NCI-H748 treated with DMSO at 0.1 percent for 48 hours (cell line): ENCODE measurements at regions not wholly inside any gene's neighbourhood (a gene's known extent, or its start where the extent isn't known, plus 50 kb on each side); places are given as distances from the start of the nearest gene placed in this dataset.

Experiments
- DNase-seq: peaks from one replicate; lab custom pipeline; 2025; lab: John Stamatoyannopoulos, UW

GRCh38 chr9:89998633-89999032 lies 393.8 kb downstream of the GADD45G start:
- no peak for DNase-seq

DNA sequence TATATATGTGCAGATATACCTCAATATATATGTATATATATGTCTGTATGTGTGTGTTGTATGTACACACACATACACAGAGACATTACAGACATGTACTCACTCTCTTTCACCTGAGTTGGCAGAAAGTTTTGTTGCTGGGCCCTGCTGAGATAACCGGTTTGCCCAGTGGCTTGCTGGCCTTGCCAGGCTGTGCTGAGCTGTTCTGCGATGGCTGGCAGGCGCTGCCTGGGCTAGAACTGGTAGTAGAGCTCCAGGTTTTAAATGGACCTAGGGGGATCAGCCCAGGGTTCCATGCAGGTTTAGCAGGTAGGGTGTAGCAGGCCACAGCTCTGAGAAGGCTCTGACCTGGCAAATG lies 394.3 kb downstream of the GADD45G start:
- no peak for DNase-seq

DNA sequence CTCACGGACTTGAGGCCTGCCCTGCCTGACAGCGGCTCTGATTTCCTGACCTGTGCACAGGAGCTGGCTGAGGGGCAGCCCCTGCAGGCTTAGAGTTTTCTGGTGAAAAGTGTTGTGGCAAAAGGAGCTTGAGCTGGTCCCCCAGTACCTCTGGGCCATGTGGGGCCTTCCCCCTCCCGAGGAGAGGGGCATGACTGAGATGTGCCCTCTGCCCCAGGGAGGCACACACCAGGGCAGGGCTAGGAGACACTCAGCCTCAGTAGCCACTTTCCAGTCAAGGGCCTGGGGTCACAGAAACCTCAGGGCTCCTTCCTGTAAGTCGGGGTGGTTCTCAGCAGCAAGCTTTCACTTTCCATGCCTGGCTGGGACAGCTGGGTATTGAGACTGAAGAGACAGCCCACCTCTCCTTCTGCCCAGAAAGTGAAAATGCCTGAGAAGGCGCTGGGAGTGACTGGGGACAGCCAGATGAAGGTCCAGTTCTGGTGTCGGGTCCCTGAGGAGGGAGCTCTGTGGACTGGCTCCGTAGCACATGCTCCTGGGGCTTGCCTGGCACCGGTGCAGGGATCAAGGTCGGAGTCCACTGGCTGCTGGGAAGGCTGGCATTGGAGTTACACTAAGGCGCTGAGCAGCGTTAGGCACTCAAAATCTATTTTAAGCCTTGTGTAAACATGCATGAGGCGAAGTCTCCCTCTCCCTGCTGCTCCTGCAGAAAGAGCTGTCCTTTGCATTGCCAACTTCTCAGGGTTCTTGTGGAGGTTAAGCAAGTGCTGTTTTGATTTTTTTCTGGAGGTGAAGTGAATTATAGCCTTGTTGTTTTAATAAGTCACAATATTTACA lies 394.9 kb downstream of the GADD45G start:
- DNase-seq = peak; percentile 69

DNA sequence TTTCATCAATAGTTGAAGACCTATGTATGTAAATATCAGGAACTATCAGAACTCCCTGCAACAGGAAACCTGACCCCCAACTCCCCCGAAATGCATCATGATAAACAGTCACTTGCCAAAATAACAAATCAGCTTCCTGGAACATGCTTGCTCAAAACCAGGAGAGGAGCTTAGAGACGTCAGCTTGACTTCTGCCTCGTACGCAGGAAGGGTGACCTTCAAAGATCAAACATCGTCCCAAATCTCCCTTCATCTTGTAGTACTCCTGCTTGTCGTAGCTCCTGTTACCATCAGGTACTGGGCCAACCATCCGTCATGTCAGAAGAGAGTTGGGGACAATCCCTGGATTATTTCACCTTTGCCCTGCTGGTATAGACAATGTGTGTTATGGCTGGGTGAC lies 396.1 kb downstream of the GADD45G start:
- DNase-seq = no peak

GRCh38 chr9:90001747-90002146 lies 396.9 kb downstream of the GADD45G start:
- DNase-seq = peak; percentile 18

- DNase-seq = peak; percentile 63
Measured at GRCh38 chr9:90002397-90003271, 397.8 kb downstream of the GADD45G start.

- DNase-seq = no peak
Measured at GRCh38 chr9:90005388-90005787, 400.6 kb downstream of the GADD45G start.

- DNase-seq = no peak
Measured at GRCh38 chr9:90007516-90008440, 403.0 kb downstream of the GADD45G start.

DNA sequence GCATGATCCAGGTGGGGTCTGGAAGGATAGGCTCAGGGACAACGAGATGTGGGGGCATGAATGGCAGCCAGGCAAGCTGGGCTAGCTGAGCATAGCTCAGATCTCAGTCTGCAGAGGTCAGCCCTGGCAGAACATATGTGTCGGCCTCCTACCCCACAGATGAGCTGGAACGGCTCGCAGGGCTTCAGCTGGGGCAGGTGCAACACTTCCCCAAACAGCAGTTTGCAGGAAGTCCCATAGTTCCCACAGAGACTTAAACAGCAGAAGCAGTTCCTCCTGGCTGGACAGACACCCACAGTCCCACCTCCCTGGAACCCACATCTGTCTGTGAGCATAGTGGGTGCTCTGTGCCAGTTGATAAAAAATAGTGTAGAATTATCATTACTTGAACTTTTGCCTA lies 404.6 kb downstream of the GADD45G start:
- no peak for DNase-seq

GRCh38 chr9:90010793-90011192 lies 406.0 kb downstream of the GADD45G start:
- no peak for DNase-seq

GRCh38 chr9:90012949-90013348 lies 408.1 kb downstream of the GADD45G start:
- DNase-seq = no peak

DNA sequence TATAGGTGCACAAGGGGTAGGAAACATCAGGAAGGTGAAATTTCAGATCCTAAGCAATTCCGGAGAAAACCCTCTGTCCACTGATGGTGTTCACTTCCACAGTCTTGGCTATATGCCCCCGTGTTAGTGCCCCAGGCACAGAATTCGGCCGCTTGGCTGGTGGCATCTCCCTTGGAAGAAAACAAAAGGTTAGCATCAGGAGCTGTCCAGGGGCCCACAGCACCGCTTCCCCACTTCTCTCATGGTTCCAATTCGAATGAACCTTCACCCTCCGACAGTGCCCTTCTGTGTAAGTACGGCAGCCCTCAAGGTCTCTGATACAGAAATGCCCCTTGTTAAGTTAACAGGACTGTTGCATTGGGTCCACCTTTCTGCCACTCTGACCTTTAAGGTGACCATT lies 409.0 kb downstream of the GADD45G start:
- no peak for DNase-seq

- no peak for DNase-seq
Measured at GRCh38 chr9:90014421-90014820, 409.6 kb downstream of the GADD45G start.

- DNase-seq = no peak
Measured at GRCh38 chr9:90016272-90016671, 411.5 kb downstream of the GADD45G start.

DNA sequence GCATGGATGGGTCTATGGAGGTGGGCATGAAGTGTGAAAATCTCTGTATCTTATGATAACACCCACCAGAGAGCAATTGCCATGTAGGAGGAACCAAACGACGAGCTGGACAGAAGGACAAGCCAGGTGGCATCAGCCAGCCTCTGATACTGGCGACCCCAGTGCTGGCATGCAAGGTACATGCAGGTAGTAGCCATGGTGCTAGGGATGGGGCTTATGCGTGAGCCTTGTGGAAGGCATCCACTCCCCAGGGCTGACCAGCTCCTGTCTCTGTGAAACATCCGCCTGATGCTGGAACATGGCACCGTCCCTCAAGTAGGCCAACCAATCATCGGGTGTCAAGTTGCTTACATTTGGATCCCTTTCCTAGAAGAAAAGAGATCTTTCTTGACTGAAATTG lies 412.9 kb downstream of the GADD45G start:
- DNase-seq = no peak

DNA sequence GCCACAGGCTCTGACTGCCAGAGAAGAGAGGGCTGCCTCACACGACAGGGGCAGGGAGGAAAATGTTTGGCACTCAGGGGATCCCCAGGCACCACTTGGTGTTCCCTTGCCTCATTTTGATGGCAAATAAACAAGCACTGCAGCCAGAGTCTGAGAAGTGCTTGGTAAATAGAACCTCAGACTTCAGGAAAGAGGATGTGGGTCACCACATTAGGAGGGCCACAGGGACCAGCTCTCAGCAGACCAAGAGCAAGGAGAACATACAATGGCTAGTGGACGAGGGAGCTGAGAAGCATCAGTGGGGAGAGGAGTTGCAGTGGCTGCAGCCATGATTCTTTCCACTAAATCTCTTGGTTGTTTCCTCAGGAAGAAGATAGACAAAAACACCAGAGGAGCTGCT lies 413.9 kb downstream of the GADD45G start:
- DNase-seq = no peak

DNA sequence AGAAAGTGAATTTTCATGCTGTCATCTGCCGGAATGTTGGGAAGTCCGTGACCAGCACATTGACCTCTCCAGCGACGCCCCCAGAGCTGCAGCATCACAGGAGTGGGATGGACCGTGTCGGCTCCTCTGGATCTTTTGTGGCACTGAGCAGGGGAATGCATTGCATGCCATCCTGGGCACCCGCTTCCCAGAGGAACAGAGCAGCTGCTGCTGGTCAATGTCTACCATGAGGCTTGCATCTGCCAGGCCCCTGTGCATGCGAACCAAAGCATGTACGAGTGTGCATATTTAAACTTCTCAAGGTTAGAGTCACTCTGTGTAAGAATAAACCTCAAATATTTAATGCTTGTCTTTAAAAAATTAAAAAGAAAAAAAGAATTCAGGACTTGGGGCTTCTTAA lies 414.8 kb downstream of the GADD45G start:
- DNase-seq = no peak

DNA sequence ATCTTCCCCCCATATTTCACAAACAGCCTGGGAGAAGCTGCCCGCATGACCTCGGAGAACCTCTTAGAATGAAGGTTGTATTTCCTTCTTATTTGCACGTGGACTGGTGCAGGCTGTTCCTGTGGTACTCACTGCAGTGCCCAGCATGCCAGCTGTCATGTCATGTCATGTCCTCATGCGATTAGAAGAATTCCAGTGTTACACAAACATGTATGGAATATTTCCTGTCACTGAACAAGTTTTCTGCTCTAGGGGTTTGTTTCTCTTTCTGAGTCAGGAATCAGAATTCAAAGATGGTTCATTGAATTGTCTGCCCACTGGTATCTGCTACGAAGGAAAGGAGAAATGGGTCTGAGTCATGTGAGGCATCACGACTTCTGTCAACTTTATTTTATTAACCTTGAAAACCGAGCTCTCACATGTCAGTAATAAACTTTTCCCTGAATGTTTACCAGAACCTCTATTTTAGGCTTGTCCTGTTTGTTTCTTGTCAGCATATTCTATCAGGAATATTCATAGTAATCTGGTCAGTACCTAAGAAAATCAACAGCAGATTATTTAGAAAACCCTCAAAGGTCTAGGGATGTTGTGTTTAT lies 415.6 kb downstream of the GADD45G start:
- no peak for DNase-seq

- no peak for DNase-seq
Measured at GRCh38 chr9:90021216-90021906, 416.5 kb downstream of the GADD45G start.

DNA sequence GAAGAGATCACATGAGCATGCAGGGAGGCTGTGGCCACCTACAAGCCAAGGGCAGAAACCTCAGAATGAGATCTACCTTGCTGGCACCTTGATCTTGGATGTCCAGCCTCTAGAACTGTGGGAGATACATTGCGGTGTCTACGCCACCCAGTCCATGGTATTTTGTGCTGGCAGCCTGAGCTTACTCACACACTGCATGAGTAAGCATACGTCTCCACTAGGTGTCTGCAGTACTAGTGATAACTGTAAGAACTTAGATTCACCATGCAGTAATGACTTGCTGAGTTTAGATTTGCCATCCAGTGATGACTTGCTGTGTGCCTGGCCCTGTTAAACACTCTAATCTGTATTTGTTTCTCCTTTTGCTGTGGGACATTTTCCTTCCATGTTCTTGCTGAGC lies 417.7 kb downstream of the GADD45G start:
- DNase-seq = no peak

GRCh38 chr9:90023861-90024260 lies 419.0 kb downstream of the GADD45G start:
- no peak for DNase-seq
